A673 (cell line): ENCODE measurements at regions not wholly inside any gene's neighbourhood (a gene's known extent, or its start where the extent isn't known, plus 50 kb on each side); places are given as distances from the start of the nearest gene placed in this dataset.

ENCODE experiments used
- EZH2 ChIP-seq: fragments of 200-600 bp; sonication (generic); IDR thresholded peaks from 2 replicates; pipeline ENCODE4 v1.6.1; 2017; ENCODE audit warnings: borderline replicate concordance, low read depth, mild to moderate bottlenecking, mixed read lengths, antibody characterized with exemption, low read length; ENCODE audit not compliant: poor library complexity, severe bottlenecking
- TF ChIP-seq, protein P1 (sequence below): fragments of 300-800, 200-600 bp; sonication (generic); conservative IDR thresholded peaks from 2 replicates; pipeline ENCODE4 v1.5.1; 2017; ENCODE audit warnings: low read depth, mild to moderate bottlenecking, antibody characterized with exemption, low read length, moderate library complexity, mixed read lengths

GRCh38 chr14:24692382-24693352 is 58.7 kb upstream of the GZMB start:
- TF ChIP-seq, protein P1, sequence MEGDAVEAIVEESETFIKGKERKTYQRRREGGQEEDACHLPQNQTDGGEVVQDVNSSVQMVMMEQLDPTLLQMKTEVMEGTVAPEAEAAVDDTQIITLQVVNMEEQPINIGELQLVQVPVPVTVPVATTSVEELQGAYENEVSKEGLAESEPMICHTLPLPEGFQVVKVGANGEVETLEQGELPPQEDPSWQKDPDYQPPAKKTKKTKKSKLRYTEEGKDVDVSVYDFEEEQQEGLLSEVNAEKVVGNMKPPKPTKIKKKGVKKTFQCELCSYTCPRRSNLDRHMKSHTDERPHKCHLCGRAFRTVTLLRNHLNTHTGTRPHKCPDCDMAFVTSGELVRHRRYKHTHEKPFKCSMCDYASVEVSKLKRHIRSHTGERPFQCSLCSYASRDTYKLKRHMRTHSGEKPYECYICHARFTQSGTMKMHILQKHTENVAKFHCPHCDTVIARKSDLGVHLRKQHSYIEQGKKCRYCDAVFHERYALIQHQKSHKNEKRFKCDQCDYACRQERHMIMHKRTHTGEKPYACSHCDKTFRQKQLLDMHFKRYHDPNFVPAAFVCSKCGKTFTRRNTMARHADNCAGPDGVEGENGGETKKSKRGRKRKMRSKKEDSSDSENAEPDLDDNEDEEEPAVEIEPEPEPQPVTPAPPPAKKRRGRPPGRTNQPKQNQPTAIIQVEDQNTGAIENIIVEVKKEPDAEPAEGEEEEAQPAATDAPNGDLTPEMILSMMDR: no peak
- no peak for TF ChIP-seq EZH2
